ENCODE measurements at regions not wholly inside any gene's neighbourhood (a gene's known extent, or its start where the extent isn't known, plus 50 kb on each side); places are given as distances from the start of the nearest gene placed in this dataset.

GRCh38 chr9:88672874-88673689 is 138.1 kb downstream of the NXNL2 start:
- no peak for DNase-seq (ENCODE audit: low read depth)
- TF ChIP-seq CTCF (IDR thresholded peaks at IDR 0.05; ENCODE audit: insufficient read depth, low read depth, low read length, missing control alignments), result no peak
- H3K4me3 ChIP-seq (ENCODE audit: low read depth, low read length), result no peak overlapping the region

- TF ChIP-seq CTCF (IDR thresholded peaks at IDR 0.05; ENCODE audit: insufficient read depth, low read depth, low read length, missing control alignments), result no peak
- H3K4me3 ChIP-seq (ENCODE audit: low read depth, low read length), result no peak overlapping the region
- no peak for DNase-seq (ENCODE audit: low read depth)
Measured at GRCh38 chr9:88673886-88674285, 138.9 kb downstream of the NXNL2 start.

- no peak for TF ChIP-seq CTCF (IDR thresholded peaks at IDR 0.05; ENCODE audit: insufficient read depth, low read depth, low read length, missing control alignments)
- DNase-seq (ENCODE audit: low read depth), result peak; percentile 32
- H3K4me3 ChIP-seq (ENCODE audit: low read depth, low read length), result no peak overlapping the region
Measured at GRCh38 chr9:88676644-88677043, 141.7 kb downstream of the NXNL2 start.

- no peak overlapping the region for H3K4me3 ChIP-seq (ENCODE audit: low read depth, low read length)
- DNase-seq (ENCODE audit: low read depth), result no peak
- no peak for TF ChIP-seq CTCF (IDR thresholded peaks at IDR 0.05; ENCODE audit: insufficient read depth, low read depth, low read length, missing control alignments)
Measured at GRCh38 chr9:88678008-88678407, 143.0 kb downstream of the NXNL2 start.

- DNase-seq (ENCODE audit: low read depth), result no peak
- H3K4me3 ChIP-seq (ENCODE audit: low read depth, low read length), result no peak overlapping the region
- TF ChIP-seq CTCF (IDR thresholded peaks at IDR 0.05; ENCODE audit: insufficient read depth, low read depth, low read length, missing control alignments), result no peak
Measured at GRCh38 chr9:88678431-88678830, 143.5 kb downstream of the NXNL2 start.

GRCh38 chr9:88680041-88680440 is 145.1 kb downstream of the NXNL2 start:
- H3K4me3 ChIP-seq (ENCODE audit: low read depth, low read length), result no peak overlapping the region
- no peak for DNase-seq (ENCODE audit: low read depth)
- TF ChIP-seq CTCF (IDR thresholded peaks at IDR 0.05; ENCODE audit: insufficient read depth, low read depth, low read length, missing control alignments), result no peak

Data from GM12865 (cell line).